ENCODE measurements at regions not wholly inside any gene's neighbourhood (a gene's known extent, or its start where the extent isn't known, plus 50 kb on each side); places are given as distances from the start of the nearest gene placed in this dataset.

DNA sequence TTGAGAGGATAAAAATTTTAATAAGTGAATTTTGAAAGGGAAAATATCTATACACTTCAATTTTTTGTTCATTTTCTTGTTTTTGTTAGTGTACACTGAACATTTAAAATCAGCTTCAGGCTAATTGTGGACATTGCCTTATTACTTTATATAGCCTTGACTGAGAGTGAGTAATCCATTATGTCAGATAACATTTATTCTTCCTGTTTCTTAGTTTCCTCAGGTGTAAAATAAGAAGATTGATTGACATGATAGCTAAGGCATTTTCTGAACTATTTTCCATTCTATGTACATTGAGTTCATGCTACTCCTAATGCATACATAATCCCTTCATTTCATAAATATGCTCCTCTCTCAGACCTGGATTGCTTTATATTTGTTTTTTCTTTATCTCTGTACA lies 607.3 kb upstream of the AADAT start:
- TF ChIP-seq, protein P1, sequence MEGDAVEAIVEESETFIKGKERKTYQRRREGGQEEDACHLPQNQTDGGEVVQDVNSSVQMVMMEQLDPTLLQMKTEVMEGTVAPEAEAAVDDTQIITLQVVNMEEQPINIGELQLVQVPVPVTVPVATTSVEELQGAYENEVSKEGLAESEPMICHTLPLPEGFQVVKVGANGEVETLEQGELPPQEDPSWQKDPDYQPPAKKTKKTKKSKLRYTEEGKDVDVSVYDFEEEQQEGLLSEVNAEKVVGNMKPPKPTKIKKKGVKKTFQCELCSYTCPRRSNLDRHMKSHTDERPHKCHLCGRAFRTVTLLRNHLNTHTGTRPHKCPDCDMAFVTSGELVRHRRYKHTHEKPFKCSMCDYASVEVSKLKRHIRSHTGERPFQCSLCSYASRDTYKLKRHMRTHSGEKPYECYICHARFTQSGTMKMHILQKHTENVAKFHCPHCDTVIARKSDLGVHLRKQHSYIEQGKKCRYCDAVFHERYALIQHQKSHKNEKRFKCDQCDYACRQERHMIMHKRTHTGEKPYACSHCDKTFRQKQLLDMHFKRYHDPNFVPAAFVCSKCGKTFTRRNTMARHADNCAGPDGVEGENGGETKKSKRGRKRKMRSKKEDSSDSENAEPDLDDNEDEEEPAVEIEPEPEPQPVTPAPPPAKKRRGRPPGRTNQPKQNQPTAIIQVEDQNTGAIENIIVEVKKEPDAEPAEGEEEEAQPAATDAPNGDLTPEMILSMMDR (IDR thresholded peaks at IDR 0.05): no peak
- no peak for TF ChIP-seq POLR2A (IDR thresholded peaks at IDR 0.05)

Data from body of pancreas (tissue), 4 donors.